RKO (cell line): ENCODE measurements at regions not wholly inside any gene's neighbourhood (a gene's known extent, or its start where the extent isn't known, plus 50 kb on each side); places are given as distances from the start of the nearest gene placed in this dataset.
A peak's percentile ranks its signal among the peaks of the same experiment; 100 is the strongest.

ENCODE experiments used
- DNase-seq: peaks from one replicate; pipeline ENCODE4 v3.0.0-alpha.2; 2016; ENCODE audit warnings: low spot score

DNA sequence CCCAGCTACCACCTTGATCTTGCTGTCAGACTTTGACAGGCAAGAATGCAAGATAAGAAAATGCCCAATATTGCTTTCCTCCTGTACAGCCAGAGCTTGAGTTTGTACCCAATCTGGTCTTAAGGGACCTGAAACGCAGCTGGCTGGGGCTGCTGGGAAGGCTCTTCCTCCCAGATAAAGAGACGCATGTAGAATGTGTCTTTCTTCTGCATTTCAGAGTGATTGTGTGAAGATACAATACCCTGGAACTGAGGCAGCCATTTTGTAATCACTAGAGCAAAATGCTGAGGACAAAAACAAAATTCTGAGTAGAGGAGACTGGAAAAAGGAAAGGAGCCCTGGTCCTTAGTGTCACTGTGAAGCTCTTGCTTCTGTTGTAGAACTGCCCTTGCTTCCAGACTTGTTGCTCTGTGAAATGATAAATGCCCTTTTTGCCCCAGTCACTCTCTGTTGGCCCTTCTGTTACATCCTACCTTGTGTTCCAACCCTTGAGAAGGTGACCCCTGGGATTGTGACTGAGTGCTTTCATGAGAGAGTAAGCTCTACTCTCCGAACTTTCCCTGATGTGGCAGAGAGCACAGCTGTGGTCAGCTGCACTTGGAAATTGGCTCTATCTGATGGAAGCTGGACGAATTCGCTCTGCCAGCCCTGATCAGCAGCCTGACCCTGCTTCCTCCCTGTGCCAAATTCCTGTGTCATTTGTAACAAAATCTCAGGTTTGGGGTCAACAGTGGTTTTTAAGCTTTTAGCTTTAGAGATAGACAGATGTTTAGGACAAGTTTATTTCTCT lies 137.4 kb upstream of the RBMS1 start:
- no peak for DNase-seq

GRCh38 chr2:160632084-160632975 lies 138.7 kb upstream of the RBMS1 start:
- DNase-seq = no peak

DNA sequence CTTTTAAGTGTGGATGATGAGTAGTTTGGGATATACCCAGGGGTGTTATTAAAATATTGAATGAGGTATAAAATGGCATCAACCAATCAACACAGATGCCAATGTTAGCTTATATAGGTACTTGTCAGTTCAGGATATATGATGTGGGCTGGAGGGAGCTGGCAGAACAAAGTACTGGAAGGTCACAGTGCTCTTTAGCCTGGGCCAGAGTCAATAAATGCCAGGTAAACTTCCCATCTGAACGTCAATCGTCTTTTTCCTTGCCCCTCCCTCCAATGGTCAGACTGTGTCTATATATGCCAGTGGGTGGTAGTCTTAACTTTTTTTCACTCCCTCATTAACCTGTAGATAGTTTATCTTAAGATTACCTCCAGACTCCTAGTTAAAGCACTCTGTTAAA lies 140.8 kb upstream of the RBMS1 start:
- DNase-seq = no peak

GRCh38 chr2:160635488-160635887 lies 141.9 kb upstream of the RBMS1 start:
- no peak for DNase-seq

DNA sequence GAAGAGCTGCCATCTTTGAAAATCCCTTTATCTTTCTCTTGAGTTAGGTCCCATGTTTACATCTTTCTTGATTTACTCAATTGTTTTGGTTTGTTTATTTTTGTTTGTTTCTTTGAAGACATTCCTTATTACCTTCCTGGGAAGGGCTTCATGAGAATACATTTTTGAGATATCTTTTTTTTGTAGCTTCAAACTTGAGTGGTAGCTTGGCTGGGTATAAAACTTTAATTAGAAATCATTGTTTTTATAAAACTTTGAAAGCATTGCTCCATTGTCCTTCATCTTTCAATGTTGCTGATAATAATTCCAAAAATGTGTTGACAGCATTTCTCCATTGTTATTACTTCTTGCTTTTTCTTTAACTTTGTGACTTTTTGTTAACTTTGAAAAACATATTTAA lies 145.9 kb upstream of the RBMS1 start:
- DNase-seq = no peak

DNA sequence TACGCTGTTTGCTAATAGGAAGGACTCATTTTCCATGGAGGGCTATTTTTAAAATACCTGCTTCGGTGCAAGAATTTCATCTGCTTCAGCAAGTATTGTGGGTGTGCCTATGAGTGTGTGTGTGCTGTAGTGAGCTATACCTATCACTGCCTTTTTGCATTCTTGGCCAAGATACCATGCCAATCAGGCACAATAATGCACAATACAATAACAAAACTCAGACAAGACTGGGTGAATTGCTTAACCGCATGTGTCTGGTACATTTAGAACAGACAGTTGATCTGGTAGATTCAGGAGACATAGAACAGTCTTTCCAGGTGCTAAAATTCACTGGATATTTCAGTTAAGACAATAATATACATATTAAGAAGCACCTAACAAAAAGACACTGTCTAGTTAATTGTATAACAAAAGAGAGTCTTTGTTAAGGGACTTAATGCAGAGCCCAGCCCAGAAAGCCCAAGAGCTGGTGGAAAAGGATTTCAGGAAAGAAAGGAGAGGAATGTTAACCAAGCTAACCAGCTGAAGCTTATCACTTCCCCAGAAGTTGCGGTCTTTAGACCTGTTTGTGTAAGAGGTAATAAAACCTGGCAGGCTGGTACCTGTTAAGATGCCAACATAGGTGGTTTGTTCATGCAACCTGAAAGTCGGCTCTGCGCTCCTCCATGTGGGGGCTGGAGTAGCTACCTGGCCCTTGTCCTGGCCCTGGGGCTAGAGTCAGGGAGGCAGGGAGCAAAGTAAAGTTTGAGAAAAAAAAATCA lies 153.3 kb upstream of the RBMS1 start:
- DNase-seq = no peak

GRCh38 chr2:160647967-160648685 lies 154.5 kb upstream of the RBMS1 start:
- no peak for DNase-seq

DNA sequence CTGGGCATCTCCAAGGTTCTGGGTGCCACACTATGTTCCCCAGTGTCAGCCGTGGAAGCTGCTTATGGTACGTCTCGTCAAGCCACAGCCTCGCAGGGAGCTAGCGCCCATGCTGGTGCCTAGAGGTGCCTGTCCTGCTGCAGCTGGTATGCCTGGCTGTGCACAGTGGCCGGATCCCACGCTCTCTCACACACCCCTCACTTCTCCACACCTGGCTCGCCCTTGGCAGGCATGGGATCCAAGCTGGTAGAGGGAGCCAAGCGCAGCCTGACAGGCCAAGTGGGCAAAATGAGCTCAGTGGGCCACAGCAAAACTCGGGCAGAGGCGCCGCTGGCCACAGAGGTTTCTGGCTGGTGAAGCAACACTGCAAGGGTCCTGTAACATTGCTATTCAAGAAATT lies 156.1 kb upstream of the RBMS1 start:
- no peak for DNase-seq

- DNase-seq = no peak
Measured at GRCh38 chr2:160650196-160651118, 156.8 kb upstream of the RBMS1 start.

GRCh38 chr2:160651416-160652200 lies 158.0 kb upstream of the RBMS1 start:
- DNase-seq = no peak

- no peak for DNase-seq
Measured at GRCh38 chr2:160652236-160652635, 158.6 kb upstream of the RBMS1 start.

GRCh38 chr2:160657196-160657595 lies 163.6 kb upstream of the RBMS1 start:
- no peak for DNase-seq

DNA sequence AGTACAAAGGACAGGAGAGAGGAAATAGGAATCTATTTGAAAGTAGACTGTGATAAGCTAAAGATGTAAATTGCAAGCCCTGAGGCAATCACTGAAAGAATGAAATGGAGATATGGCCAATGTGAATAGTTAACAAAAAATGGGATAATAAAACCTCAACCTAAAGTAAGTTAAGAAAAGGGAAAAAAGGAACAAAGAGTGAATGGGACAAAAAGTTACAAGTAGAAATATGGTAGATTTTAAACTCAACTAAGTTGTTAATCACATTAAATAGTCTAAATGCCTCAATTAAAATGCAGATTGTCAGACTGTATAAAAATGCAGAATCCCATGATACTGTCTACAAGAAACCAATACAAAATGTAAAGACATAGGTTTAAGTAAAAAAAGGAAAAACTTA lies 165.2 kb upstream of the RBMS1 start:
- DNase-seq = no peak

GRCh38 chr2:160660741-160661140 lies 167.1 kb upstream of the RBMS1 start:
- no peak for DNase-seq

DNA sequence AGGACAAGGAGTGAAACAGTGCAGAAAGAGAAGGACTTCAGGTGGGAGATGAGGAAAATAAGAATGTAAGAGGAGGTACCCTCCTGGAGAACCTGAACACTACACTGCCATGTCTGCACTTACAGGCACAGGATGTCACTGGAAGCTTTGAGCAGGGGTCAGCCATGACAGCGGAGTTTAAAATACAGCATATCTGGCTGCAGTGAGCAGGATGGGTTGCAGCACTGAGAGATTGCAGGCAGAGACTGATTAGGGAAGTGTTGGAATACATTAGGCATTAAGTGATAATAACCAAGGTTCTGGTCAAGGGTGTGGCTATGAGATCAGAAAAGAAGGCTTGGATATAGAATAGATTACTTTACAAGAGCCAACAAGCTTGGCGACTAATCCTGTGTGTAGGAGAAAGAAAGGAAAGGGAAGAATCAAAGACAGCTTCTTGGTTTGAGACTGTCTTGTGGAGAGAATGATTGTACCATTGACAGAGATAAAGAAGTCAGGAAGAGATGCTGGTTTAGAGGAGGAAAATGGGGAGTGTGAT lies 171.1 kb upstream of the RBMS1 start:
- DNase-seq = no peak

DNA sequence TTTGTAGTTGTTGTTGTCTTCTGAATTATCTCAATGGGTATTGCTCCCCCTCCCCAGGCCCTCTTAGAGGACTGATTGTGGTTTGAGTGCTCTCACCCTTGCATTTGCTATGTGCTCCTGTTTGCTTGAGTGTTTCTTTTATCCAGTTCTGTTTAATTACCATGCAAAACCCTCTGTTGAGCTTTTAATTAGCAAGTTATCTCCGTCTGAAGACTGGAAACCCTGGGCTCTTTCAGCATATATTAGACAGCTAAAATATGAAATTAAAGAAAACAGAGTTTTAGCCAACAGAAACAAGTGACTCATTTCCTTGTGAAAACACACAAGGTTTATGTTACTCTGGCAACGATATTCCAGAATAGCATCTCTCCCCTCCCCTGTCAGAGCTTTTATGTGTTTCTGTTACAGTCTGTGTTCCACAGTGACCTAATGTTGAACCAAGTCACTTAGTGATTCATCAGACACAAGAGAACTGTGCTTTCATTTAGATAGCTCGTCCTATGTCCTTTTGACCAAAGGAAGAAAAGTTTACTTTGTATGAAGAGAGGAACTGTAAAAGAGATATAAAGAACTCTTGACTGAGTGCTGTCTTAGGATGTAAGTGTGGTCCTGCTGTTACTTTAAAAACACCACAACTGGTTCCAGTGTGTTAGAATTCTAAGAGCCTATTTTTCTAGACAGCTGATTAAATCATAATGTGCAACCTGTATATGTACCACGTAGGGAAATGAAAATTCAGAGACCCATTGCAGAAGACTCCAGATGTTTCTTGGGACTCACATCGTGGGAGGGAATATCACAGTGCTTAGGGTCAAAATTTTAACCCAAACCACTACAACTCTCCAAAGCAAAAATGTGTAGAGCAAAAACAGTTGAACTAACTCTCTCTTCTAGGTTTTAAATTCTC lies 172.8 kb upstream of the RBMS1 start:
- peak; percentile 55 for DNase-seq

GRCh38 chr2:160667811-160668210 lies 174.2 kb upstream of the RBMS1 start:
- no peak for DNase-seq

DNA sequence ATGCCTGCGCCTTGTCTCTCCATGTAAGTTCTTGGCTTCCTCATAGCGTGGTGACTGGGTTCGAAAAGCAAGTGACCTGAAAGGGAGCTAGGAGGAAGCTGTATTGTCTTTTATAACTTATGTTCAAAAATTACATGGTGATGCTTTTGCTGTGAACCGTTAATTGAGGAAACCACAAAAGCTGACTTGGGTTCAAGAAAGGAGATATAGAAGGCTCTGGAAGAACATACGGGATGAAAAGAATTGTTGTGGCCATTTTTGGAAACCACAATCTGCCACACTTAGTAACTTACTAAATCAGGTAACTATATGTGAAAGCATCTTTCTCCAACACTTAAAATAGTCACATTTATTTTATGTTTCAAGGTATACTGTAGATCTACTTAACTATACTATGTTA lies 177.0 kb upstream of the RBMS1 start:
- DNase-seq = no peak

DNA sequence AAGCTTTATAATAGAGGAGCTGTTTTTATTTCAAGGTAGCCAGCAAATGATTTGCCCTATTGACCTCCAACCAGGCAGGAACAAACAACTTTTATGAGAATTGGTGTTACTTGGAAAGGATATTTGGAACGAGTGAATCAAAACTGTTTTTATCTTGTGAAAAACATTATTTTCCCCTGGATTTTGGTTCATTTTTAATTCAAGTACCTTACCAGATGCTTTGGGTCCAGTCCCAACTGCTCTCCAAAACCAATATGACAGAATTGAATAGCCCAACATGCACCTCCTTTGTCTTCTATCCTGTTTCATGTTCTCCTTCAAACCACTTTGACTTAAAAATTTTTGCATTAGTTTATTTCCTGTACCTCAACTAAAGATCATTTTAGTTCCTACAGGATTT lies 178.6 kb upstream of the RBMS1 start:
- no peak for DNase-seq
